Sigmoid colon (tissue), 3 donors: ENCODE measurements at regions not wholly inside any gene's neighbourhood (a gene's known extent, or its start where the extent isn't known, plus 50 kb on each side); places are given as distances from the start of the nearest gene placed in this dataset.

Experiments
- CTCF ChIP-seq, 4 experiments: fragments of 450-650 bp in 3 of 4; fragments of 200-600 bp in 1 of 4; IDR thresholded peaks; one replicate each; pipeline ENCODE4 v1.5.1; 2016 to 2019; ENCODE audit warnings: antibody characterized with exemption in 4 of 4, mild to moderate bottlenecking in 3 of 4, moderate library complexity in 2 of 4
- POLR2A ChIP-seq, 2 donors: fragments of 450-650 bp; IDR thresholded peaks; one replicate each; pipeline ENCODE4 v1.6.1; 2016; ENCODE audit warnings: antibody characterized with exemption in 2 of 2, mild to moderate bottlenecking in 2 of 2, moderate library complexity in 2 of 2

DNA sequence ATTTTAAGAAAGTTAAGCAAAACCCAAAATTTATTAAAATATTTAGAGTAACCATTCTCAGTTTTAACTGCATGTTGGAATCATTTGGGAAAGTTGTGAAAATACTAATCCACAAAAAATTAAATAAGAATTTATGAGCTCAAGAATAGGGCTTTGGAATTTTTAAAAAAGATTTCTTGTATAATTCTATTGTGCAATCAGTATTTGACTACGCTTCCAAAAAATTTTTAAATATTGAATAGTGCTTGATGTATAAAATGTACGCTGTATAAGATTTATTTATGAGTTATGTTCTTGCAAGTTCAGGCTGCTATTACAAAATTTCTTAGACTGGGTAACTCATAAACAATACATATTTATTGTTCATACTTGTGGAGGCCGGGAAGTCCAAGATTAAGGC, 571.7 kb downstream of the MMUT start:
- TF ChIP-seq POLR2A (IDR thresholded peaks at IDR 0.05) (no peak), CTCF (IDR thresholded peaks at IDR 0.05) (no peak)
